Activated naive CD8-positive, alpha-beta T cell treated with anti-CD3 and anti-CD28 coated beads for 36 hours (primary cell): ENCODE measurements at regions not wholly inside any gene's neighbourhood (a gene's known extent, or its start where the extent isn't known, plus 50 kb on each side); places are given as distances from the start of the nearest gene placed in this dataset.

Experiments
- DNase-seq: peaks from one replicate; pipeline ENCODE4 v3.0.0; 2021
- H3K27ac Mint-ChIP-seq: one replicate; pipeline ENCODE4 v1.8.0; 2022; ENCODE audit warnings: mild to moderate bottlenecking, moderate library complexity, mixed read lengths
- H3K27me3 Mint-ChIP-seq: one replicate; pipeline ENCODE4 v1.8.0; 2022; ENCODE audit warnings: mild to moderate bottlenecking, mixed read lengths
- H3K36me3 Mint-ChIP-seq: one replicate; pipeline ENCODE4 v1.8.0; 2021; ENCODE audit warnings: mild to moderate bottlenecking, mixed read lengths
- H3K4me1 Mint-ChIP-seq: one replicate; pipeline ENCODE4 v1.8.0; 2021; ENCODE audit warnings: mixed read lengths
- H3K4me3 Mint-ChIP-seq: one replicate; pipeline ENCODE4 v1.8.0; 2022; ENCODE audit warnings: mild to moderate bottlenecking, moderate library complexity, mixed read lengths
- H3K9me3 Mint-ChIP-seq: one replicate; pipeline ENCODE4 v1.8.0; 2022; ENCODE audit warnings: mixed read lengths

DNA sequence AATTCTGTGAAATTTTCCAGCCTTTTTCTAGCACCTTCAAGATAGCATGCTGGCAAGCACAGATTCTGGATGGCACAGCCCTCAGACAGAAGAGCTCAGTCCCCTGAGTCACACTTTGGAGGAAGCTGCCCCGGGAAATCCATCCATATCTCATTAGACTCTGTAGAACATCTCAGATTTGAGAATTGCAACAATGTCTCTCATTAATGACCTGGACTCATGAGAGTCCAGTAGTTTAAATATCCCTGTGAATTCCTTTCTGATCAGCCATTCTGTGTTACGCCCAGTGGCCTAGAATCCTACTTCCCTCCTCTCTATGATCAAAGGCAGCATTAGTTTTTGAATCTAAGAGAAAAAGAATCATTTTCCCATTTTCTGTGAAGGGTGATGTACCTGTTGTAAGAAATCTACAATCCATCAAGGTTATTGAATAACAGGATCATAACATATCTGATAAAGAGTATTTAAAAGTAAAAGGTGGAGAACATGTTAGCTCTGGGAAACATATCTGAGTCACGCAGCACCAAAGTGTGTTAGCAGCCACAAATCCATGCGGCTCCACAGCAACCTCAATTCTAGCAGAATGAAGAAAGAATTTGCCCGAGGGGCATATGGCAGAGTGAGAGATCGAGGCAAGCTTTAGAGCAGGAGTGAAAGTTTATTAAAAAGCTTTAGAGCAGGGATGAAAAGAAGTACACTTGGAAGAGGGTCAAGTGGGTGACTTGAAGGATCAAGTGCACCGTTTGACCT, 855.6 kb upstream of the TMEM132C start:
- no peaks in the 10 kb centered on the region for H3K4me1 Mint-ChIP-seq
- H3K4me3 Mint-ChIP-seq, result no peak overlapping the region
- no peaks in the 10 kb centered on the region for H3K9me3 Mint-ChIP-seq
- no peaks in the 10 kb centered on the region for H3K36me3 Mint-ChIP-seq
- DNase-seq, result no peak
- no peak overlapping the region for H3K27ac Mint-ChIP-seq
- no peaks in the 10 kb centered on the region for H3K27me3 Mint-ChIP-seq

DNA sequence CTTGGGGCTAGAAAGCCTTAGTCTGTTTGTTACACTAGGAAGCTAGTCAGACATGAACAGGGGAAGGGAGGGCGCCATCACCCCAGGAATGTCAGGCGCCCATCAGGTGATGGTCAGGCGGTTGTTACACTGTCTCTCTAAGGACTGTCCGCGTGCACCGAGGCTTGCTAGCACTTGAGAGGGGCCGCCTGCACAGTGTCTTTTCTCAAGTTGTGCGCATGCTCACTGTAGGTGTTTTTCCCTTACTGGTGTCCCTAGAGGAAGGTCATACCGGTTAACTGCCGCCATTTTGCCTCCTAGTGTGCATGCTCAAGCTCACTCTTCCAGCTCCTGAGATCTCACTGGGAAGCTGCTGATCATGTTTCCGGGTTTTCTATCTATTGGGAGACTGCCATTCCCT, 855.0 kb upstream of the TMEM132C start:
- Mint-ChIP-seq H3K27me3 (no peaks in the 10 kb centered on the region), H3K4me3 (no peak overlapping the region), H3K9me3 (peaks cover 2% of the 10 kb centered on the region), H3K27ac (no peak overlapping the region), H3K36me3 (no peaks in the 10 kb centered on the region), H3K4me1 (no peaks in the 10 kb centered on the region)
- DNase-seq, result no peak

DNA sequence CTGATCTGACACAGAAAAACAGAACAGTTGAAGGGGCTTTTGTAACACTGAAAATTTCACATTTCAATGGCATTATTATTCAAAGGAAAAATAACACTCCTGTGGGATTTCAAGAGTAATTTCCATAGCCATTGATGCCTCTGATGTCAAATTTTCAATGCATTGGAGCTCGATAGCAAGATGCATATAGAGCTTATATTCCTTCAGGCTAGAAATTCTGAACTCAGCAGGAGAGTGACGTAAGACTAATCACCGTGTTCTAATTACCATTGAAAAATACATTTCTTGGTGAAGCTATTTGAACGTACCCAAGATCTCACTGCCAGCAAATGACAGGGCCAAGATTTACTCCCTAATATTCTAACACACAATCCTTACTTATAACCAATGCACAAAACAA, 854.1 kb upstream of the TMEM132C start:
- H3K27ac Mint-ChIP-seq, result no peak overlapping the region
- no peaks in the 10 kb centered on the region for H3K36me3 Mint-ChIP-seq
- H3K4me3 Mint-ChIP-seq, result no peak overlapping the region
- DNase-seq, result no peak
- H3K4me1 Mint-ChIP-seq, result no peaks in the 10 kb centered on the region
- H3K9me3 Mint-ChIP-seq, result peaks cover 5% of the 10 kb centered on the region
- H3K27me3 Mint-ChIP-seq, result no peaks in the 10 kb centered on the region

DNA sequence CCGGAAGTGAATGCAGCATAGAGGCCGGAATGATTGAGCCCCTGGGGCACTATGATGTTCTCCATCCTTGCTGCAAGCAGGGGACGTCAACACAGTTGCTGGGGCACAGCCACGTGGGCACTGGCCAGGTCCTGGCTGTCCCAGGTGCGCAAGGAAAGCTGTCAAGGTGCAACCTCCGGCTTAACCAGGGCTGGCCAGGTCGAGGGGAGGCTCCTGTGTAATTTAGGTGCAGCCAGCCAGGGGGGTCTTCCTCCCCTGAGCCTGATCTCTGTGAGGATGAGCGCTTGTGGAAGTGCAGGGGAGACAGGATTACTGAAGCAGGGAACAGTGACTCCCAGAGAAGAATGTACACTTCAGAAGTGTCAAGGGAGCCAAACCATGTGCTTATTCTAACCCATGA, 852.8 kb upstream of the TMEM132C start:
- no peaks in the 10 kb centered on the region for H3K36me3 Mint-ChIP-seq
- no peaks in the 10 kb centered on the region for H3K4me1 Mint-ChIP-seq
- H3K4me3 Mint-ChIP-seq, result no peak overlapping the region
- no peak for DNase-seq
- no peaks in the 10 kb centered on the region for H3K27me3 Mint-ChIP-seq
- H3K27ac Mint-ChIP-seq, result no peak overlapping the region
- peaks cover 9% of the 10 kb centered on the region for H3K9me3 Mint-ChIP-seq

DNA sequence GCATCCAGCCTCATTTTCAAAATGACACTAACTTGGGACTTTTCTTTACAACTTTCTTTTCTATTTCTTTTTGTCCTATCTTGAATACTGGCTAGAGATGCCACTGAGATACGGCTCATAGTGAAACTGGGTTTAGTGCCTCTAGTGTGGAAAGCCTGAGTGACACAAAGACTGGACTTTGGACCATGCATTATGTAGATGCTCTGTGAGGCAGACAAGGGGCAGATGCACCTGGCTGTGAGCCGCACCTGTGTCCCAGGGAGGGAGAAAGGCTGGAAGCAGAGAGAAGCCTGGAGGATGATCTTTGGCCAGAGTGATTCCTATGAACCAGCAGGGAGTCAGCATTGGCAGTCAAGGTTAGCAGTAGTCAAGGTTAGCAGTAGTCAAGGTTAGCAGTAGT, 852.3 kb upstream of the TMEM132C start:
- Mint-ChIP-seq H3K27ac (no peak overlapping the region), H3K4me3 (no peak overlapping the region), H3K4me1 (no peaks in the 10 kb centered on the region), H3K9me3 (peaks cover 9% of the 10 kb centered on the region), H3K36me3 (no peaks in the 10 kb centered on the region), H3K27me3 (no peaks in the 10 kb centered on the region)
- no peak for DNase-seq

GRCh38 chr12:127416796-127417195, 850.2 kb upstream of the TMEM132C start:
- peaks cover 9% of the 10 kb centered on the region for H3K9me3 Mint-ChIP-seq
- no peak overlapping the region for H3K4me3 Mint-ChIP-seq
- no peaks in the 10 kb centered on the region for H3K36me3 Mint-ChIP-seq
- H3K27ac Mint-ChIP-seq, result no peak overlapping the region
- no peaks in the 10 kb centered on the region for H3K4me1 Mint-ChIP-seq
- no peak for DNase-seq
- no peaks in the 10 kb centered on the region for H3K27me3 Mint-ChIP-seq

DNA sequence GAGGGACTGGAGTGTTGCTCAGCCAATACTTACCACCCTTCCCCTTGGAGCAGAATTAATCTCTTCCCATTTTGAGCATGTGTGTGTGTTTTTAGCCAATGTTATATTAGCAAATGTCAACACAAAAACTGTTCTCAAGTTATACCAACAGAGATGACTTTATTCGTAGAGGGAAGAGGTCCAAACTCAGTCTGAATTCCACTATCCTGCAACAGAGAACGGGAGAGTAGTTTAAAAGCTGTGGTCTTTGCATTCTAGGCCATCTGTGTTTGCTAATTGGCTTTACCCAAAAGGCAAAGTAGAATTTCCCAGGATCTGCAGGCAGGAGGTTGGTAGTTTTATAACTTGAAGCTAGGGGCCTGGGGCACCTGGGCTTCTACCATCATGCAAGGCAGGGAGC, 847.9 kb upstream of the TMEM132C start:
- H3K4me3 Mint-ChIP-seq, result no peak overlapping the region
- H3K36me3 Mint-ChIP-seq, result no peaks in the 10 kb centered on the region
- no peak overlapping the region for H3K27ac Mint-ChIP-seq
- H3K9me3 Mint-ChIP-seq, result peaks cover 9% of the 10 kb centered on the region
- no peak for DNase-seq
- H3K4me1 Mint-ChIP-seq, result no peaks in the 10 kb centered on the region
- H3K27me3 Mint-ChIP-seq, result no peaks in the 10 kb centered on the region

DNA sequence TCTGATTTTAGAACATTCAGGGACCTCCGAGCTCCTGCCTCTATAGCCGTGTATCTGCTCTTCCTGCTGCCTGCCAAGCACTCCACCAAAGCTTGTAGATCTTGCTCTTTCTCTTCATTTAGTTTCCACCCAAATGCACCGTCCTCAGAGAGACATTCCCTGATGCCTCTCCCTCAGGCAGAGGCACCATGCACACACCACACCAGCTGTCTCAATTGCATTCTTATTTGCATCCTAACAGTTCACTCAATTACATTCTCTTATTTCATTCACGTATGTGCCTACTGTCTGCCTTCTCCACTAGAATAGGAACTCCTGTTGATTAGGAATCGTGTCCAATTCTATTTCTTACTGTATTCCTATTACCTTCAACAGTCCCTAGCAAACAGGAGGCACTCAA, 845.4 kb upstream of the TMEM132C start:
- Mint-ChIP-seq H3K4me1 (no peaks in the 10 kb centered on the region), H3K36me3 (no peaks in the 10 kb centered on the region), H3K9me3 (peaks cover 11% of the 10 kb centered on the region), H3K4me3 (no peak overlapping the region), H3K27ac (no peak overlapping the region), H3K27me3 (no peaks in the 10 kb centered on the region)
- no peak for DNase-seq

DNA sequence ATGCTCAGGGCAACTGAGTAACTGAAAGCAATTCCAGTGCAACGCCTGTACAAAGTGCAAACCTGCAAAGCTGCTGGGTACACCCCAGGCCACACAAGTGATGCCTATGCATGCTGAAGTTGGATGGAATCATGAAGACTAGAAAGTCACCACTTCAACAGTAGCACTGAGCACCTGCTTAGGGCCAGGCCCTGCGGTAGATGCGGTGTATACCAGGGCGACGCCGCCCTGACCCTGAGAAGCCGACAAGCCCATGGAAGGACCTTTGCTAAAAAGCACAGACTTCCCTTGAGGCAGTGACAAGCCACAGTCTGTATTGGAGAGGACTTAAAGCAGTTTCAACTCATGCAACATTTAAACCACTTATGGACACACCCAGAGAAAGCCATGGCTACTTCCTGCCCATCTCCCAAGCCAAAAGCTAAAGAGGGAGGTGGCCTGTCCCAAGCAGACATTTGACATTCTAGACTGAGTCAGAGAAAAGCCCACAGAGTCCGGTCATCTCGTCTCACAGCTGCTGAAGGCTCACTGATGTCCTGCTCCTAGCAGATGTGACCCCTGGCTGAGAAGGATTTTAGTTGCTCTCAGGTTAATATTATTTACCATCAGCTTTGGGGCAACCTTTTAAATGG, 843.9 kb upstream of the TMEM132C start:
- peaks cover 5% of the 10 kb centered on the region for H3K9me3 Mint-ChIP-seq

GRCh38 chr12:127425474-127425873, 841.5 kb upstream of the TMEM132C start:
- H3K27me3 Mint-ChIP-seq, result no peaks in the 10 kb centered on the region
- H3K4me1 Mint-ChIP-seq, result no peaks in the 10 kb centered on the region
- no peaks in the 10 kb centered on the region for H3K36me3 Mint-ChIP-seq
- peaks cover 3% of the 10 kb centered on the region for H3K9me3 Mint-ChIP-seq
- H3K27ac Mint-ChIP-seq, result no peak overlapping the region
- no peak overlapping the region for H3K4me3 Mint-ChIP-seq
- no peak for DNase-seq

More for the DNA sequence above, 843.9 kb upstream of the TMEM132C start:
- Mint-ChIP-seq H3K27ac (no peak overlapping the region), H3K36me3 (no peaks in the 10 kb centered on the region), H3K4me1 (no peaks in the 10 kb centered on the region), H3K4me3 (no peak overlapping the region), H3K27me3 (no peaks in the 10 kb centered on the region)
- DNase-seq, result no peak

GRCh38 chr12:127428420-127428819, 838.5 kb upstream of the TMEM132C start:
- Mint-ChIP-seq H3K36me3 (no peaks in the 10 kb centered on the region), H3K27me3 (no peaks in the 10 kb centered on the region), H3K27ac (no peak overlapping the region), H3K4me1 (no peaks in the 10 kb centered on the region), H3K9me3 (peaks cover 3% of the 10 kb centered on the region), H3K4me3 (no peak overlapping the region)
- DNase-seq, result no peak

DNA sequence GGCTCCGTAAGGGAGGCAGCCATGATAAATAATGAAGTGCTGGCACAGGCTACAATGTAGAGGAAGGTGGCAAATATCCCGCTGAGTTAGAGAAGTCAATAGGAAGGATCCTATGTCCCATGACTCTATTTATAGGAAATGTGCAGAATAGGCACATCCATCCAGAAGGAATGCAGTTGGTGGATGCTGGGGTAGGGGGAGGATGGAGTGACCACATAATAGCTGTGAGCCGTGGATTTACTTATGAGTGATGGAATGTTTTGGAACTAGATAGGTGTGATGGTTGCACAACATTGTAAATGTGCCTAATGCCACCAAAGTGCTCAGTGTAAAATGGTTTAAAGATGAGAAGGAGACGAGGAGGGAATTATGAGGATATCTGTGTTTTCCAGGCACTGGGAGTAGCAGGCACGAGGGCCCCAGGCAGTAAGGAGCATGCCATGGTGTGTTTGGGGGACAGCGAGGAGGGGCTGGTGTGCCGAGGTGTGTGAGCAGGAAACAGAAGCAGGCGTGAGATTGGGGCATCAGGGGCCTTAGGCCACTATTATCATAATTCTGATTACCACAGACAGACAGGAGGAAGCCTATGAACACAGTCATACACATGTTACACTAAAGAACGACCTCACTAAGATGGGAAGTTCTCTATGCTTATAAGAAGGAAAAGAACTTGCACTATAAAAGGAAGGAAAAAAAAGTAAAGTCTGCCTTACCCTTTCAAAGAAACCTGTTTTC, 837.3 kb upstream of the TMEM132C start:
- H3K9me3 Mint-ChIP-seq, result peaks cover 3% of the 10 kb centered on the region
- no peak overlapping the region for H3K27ac Mint-ChIP-seq
- H3K27me3 Mint-ChIP-seq, result no peaks in the 10 kb centered on the region
- H3K36me3 Mint-ChIP-seq, result no peaks in the 10 kb centered on the region
- no peak for DNase-seq
- H3K4me1 Mint-ChIP-seq, result no peaks in the 10 kb centered on the region
- no peak overlapping the region for H3K4me3 Mint-ChIP-seq

DNA sequence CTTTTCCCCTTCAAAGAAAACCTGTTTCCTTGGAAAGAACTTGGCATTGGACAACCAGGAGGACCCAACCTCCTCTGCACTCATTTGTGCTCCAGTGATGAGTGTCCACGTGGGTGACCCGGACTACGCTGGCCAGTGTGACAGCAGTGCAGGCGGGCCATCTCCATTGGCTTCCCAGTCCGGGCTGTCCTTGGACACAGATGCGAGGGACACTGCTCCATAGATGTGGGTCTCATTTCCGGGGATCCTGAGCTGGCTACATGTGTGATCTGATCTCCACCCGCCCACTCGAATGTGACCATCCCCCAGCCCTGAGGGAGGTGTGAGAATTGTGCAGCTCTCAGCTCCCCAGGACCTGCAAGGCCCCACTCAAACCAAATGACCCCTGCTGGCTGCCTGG, 836.6 kb upstream of the TMEM132C start:
- DNase-seq, result no peak
- no peaks in the 10 kb centered on the region for H3K27me3 Mint-ChIP-seq
- H3K9me3 Mint-ChIP-seq, result peaks cover 2% of the 10 kb centered on the region
- H3K4me1 Mint-ChIP-seq, result no peaks in the 10 kb centered on the region
- no peak overlapping the region for H3K27ac Mint-ChIP-seq
- no peak overlapping the region for H3K4me3 Mint-ChIP-seq
- H3K36me3 Mint-ChIP-seq, result no peaks in the 10 kb centered on the region

DNA sequence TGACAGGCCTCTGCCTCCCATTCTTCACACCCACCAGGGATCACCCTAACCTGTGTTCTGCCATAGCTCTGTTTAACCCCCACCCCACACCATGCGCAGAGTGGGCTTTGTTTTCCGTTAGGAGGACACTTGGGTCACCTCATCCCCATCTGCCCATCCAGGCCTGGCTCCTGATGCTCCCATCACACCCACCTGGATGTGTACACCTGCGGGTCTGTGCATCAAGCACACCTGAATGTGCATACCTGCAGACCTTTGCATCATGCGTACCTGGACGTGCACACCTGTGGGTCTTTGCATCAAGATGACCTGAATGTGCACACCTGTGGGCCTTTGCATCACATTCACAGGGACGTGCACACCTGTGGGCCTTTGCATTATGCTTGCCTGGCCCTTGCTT, 835.8 kb upstream of the TMEM132C start:
- Mint-ChIP-seq H3K36me3 (no peaks in the 10 kb centered on the region), H3K27ac (no peak overlapping the region), H3K27me3 (no peaks in the 10 kb centered on the region), H3K9me3 (peaks cover 4% of the 10 kb centered on the region), H3K4me1 (no peaks in the 10 kb centered on the region), H3K4me3 (no peak overlapping the region)
- DNase-seq, result no peak

DNA sequence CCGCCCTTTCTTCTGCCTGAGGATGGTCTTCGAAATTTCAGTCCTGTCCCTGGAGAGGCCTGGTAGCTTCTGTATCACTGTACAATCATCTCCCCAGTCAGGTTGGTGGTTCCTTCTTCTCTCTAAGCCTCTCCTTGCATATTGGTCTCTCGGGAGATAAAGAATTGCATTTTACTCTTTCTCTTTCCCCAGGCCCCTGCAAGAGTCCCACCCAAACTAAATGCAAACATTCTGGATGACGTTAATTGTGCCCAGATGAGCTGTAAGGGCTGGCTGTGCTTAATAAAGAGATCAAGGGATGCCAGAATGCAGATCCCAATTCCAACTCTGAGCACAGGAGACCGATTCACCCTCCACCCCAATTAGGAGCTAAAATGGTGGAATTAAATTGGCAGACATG, 835.4 kb upstream of the TMEM132C start:
- Mint-ChIP-seq H3K36me3 (no peaks in the 10 kb centered on the region), H3K27me3 (no peaks in the 10 kb centered on the region), H3K4me1 (no peaks in the 10 kb centered on the region), H3K27ac (no peak overlapping the region), H3K4me3 (no peak overlapping the region), H3K9me3 (peaks cover 6% of the 10 kb centered on the region)
- DNase-seq, result no peak

DNA sequence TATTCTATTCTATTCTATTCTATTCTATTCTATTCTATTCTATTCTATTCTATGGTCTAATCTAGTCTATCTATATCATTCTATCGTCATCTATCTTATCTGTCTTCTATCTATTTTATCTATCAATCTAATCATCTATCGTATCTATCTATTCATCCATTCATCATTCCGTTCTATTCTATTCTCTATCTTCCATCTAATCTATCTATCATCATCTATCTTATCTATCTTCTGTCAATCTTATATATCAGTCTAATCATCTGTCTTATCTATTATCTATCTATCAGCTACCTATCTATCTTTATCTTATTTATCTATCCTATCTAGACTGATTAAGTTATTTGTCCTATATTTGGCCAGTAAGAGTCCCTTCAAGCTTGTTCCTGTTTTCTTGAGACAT, 831.5 kb upstream of the TMEM132C start:
- H3K4me1 Mint-ChIP-seq, result no peaks in the 10 kb centered on the region
- no peaks in the 10 kb centered on the region for H3K36me3 Mint-ChIP-seq
- peaks cover 16% of the 10 kb centered on the region for H3K9me3 Mint-ChIP-seq
- H3K27ac Mint-ChIP-seq, result no peak overlapping the region
- no peak overlapping the region for H3K4me3 Mint-ChIP-seq
- H3K27me3 Mint-ChIP-seq, result no peaks in the 10 kb centered on the region
- no peak for DNase-seq
